ENCODE measurements at regions not wholly inside any gene's neighbourhood (a gene's known extent, or its start where the extent isn't known, plus 50 kb on each side); places are given as distances from the start of the nearest gene placed in this dataset.

- Histone ChIP-seq H3K9me3 (ENCODE audit: low read length) (no peaks in the 10 kb centered on the region), H3K4me2 (ENCODE audit: low read depth, low read length) (no peak overlapping the region), H3K4me3 (replicated peaks in 1 of 3; ENCODE audit: insufficient read depth in 1 of 3, low read depth in 2 of 3, low read length in 3 of 3) (no peak overlapping the region), H3K79me2 (ENCODE audit: insufficient read depth, low read length) (no peaks in the 10 kb centered on the region), H4K20me1 (ENCODE audit: insufficient read depth, low read length) (no peaks in the 10 kb centered on the region), H3K4me1 (ENCODE audit: insufficient read depth, low read length) (no peaks in the 10 kb centered on the region), H2AFZ (ENCODE audit: low read length) (no peak overlapping the region), H3K9ac (ENCODE audit: insufficient read depth, low read depth, low read length) (no peak overlapping the region), H3K27me3 (ENCODE audit: control insufficient read depth in 1 of 2, insufficient read depth in 2 of 2, low read length in 2 of 2) (no peaks in the 10 kb centered on the region), H3K27ac (ENCODE audit: extremely low read length, insufficient read depth, low read length) (no peak overlapping the region), H3K36me3 (replicated peaks in 1 of 2; ENCODE audit: control insufficient read depth in 1 of 2, insufficient read depth in 2 of 2, low read length in 2 of 2) (no peaks in the 10 kb centered on the region)
- BruUV-seq (replicated peaks) = no TSS peak
- intact Hi-C loops (cut with micrococcal nuclease; ENCODE audit: unreplicated experiment) = loop anchor here (1.0 kb wide), 1 partner anchor 330 kb away; no protein-coding TSS in a partner anchor
- TF ChIP-seq TAF15 (IDR thresholded peaks at IDR 0.05; ENCODE audit: low read depth, low read length, poor library complexity, severe bottlenecking) (no peak), CTCF (CRISPR knock-in tag; IDR thresholded peaks at IDR 0.05) (peak; percentile 31), STAG1 (CRISPR knock-in tag; IDR thresholded peaks at IDR 0.05) (peak; percentile 29; the same call in 1 of the 2 replicates), KAT2B (IDR thresholded peaks at IDR 0.05; ENCODE audit: borderline replicate concordance, low read depth, low read length) (no peak), RERE (CRISPR knock-in tag; IDR thresholded peaks at IDR 0.05; ENCODE audit: low read depth) (no peak)
- POLR2A ChIA-PET = no interaction called here
- FAIRE-seq (no peak), DNase-seq (ENCODE audit: low spot score) (peak; percentile 5), ATAC-seq (no peak)
- in situ Hi-C loops (cut with HindIII; ENCODE audit: extremely low pct_ligation_motif_present, low pct_unique_long_range_greater_than_20kb) = no loop called here
- WGBS (ENCODE audit: low lambda C conversion rate) = 0% methylated on average over 1 of the region's 1 CpG
- CTCF ChIA-PET (ENCODE audit: low intra/inter-chr PET ratio, low total read pairs) = interaction anchor here (0.8 kb wide), 1 partner anchor 327 kb away, joined by 3 read pairs; no protein-coding TSS in a partner anchor
Observed at GRCh38 chr4:45944000-45944399, 179.9 kb downstream of the GABRG1 start.

Data from HepG2 (cell line).